Brain pericyte (primary cell): ENCODE measurements at regions not wholly inside any gene's neighbourhood (a gene's known extent, or its start where the extent isn't known, plus 50 kb on each side); places are given as distances from the start of the nearest gene placed in this dataset.

Experiments used
- DNase-seq: peaks from one replicate; pipeline ENCODE4 v3.0.0-alpha.2; 2012; ENCODE audit warnings: low read depth, low spot score

GRCh38 chr12:19826980-19827550 lies 387.8 kb downstream of the AEBP2 start:
- DNase-seq: no peak

GRCh38 chr12:19829100-19829853 lies 390.0 kb downstream of the AEBP2 start:
- DNase-seq: no peak

- DNase-seq: no peak
Measured at GRCh38 chr12:19830446-19830845, 391.2 kb downstream of the AEBP2 start.

GRCh38 chr12:19833775-19834501 lies 394.6 kb downstream of the AEBP2 start:
- DNase-seq: peak; percentile 15

GRCh38 chr12:19834592-19834991 lies 395.3 kb downstream of the AEBP2 start:
- DNase-seq: no peak

GRCh38 chr12:19836056-19836455 lies 396.8 kb downstream of the AEBP2 start:
- DNase-seq: no peak

GRCh38 chr12:19836456-19836855 lies 397.2 kb downstream of the AEBP2 start:
- no peak for DNase-seq

- no peak for DNase-seq
Measured at GRCh38 chr12:19837543-19837942, 398.3 kb downstream of the AEBP2 start.

GRCh38 chr12:19841451-19841850 lies 402.2 kb downstream of the AEBP2 start:
- DNase-seq: no peak

- no peak for DNase-seq
Measured at GRCh38 chr12:19842116-19842515, 402.8 kb downstream of the AEBP2 start.

GRCh38 chr12:19844224-19844623 lies 404.9 kb downstream of the AEBP2 start:
- DNase-seq: no peak

- DNase-seq: no peak
Measured at GRCh38 chr12:19846574-19846973, 407.3 kb downstream of the AEBP2 start.

- DNase-seq: no peak
Measured at GRCh38 chr12:19847294-19848059, 408.2 kb downstream of the AEBP2 start.

GRCh38 chr12:19848421-19848820 lies 409.1 kb downstream of the AEBP2 start:
- no peak for DNase-seq

- DNase-seq: no peak
Measured at GRCh38 chr12:19849208-19849607, 409.9 kb downstream of the AEBP2 start.

GRCh38 chr12:19850346-19851065 lies 411.2 kb downstream of the AEBP2 start:
- no peak for DNase-seq

- DNase-seq: no peak
Measured at GRCh38 chr12:19852100-19852855, 413.0 kb downstream of the AEBP2 start.

- DNase-seq: no peak
Measured at GRCh38 chr12:19855851-19856250, 416.6 kb downstream of the AEBP2 start.

GRCh38 chr12:19856389-19856788 lies 417.1 kb downstream of the AEBP2 start:
- no peak for DNase-seq

GRCh38 chr12:19857204-19857603 lies 417.9 kb downstream of the AEBP2 start:
- DNase-seq: no peak

- no peak for DNase-seq
Measured at GRCh38 chr12:19867151-19867550, 427.9 kb downstream of the AEBP2 start.
